Fibroblast of lung (primary cell): ENCODE measurements at regions not wholly inside any gene's neighbourhood (a gene's known extent, or its start where the extent isn't known, plus 50 kb on each side); places are given as distances from the start of the nearest gene placed in this dataset.

Experiments used
- DNase-seq, 2 donors: peaks; one replicate each; pipeline versions ENCODE4 v3.0.0 to v3.0.0-alpha.2; 2010; ENCODE audit warnings: low read depth in 2 of 2
- H2AFZ ChIP-seq: 2 replicates; pipeline ENCODE4 v1.5.1; 2012; ENCODE audit warnings: low read length, control low read depth, inconsistent platforms
- H3K27ac ChIP-seq: 2 replicates; pipeline ENCODE4 v1.5.1; 2011; ENCODE audit warnings: low read length, control low read depth; ENCODE audit not compliant: insufficient read depth
- H3K27me3 ChIP-seq: 2 replicates; pipeline ENCODE4 v1.5.1; 2011; ENCODE audit warnings: mild to moderate bottlenecking, low read length; ENCODE audit not compliant: control insufficient read depth, insufficient read depth
- H3K36me3 ChIP-seq: 2 replicates; pipeline ENCODE4 v1.5.1; 2011; ENCODE audit warnings: low read length; ENCODE audit not compliant: control insufficient read depth, insufficient read depth
- H3K4me1 ChIP-seq: 2 replicates; pipeline ENCODE4 v1.5.1; 2011; ENCODE audit warnings: low read length; ENCODE audit not compliant: control insufficient read depth, insufficient read depth; ENCODE audit errors: extremely low read depth
- H3K4me2 ChIP-seq: 2 replicates; pipeline ENCODE4 v1.5.1; 2011; ENCODE audit warnings: low read length, control low read depth; ENCODE audit not compliant: insufficient read depth; ENCODE audit errors: extremely low read depth
- H3K4me3 ChIP-seq, 4 experiments: fragments of 200-600 bp in 1 of 4; sonication (generic) in 1 of 4; replicated peaks in 1 of 4; 2 replicates each; pipeline ENCODE4 v1.5.1; 2011 to 2016; ENCODE audit warnings: low read length in 4 of 4, low read depth in 3 of 4, mild to moderate bottlenecking in 3 of 4, control low read depth in 2 of 4, inconsistent platforms in 1 of 4, mixed read lengths in 1 of 4; ENCODE audit not compliant: insufficient read depth in 1 of 4; ENCODE audit errors: control extremely low read depth in 1 of 4
- H3K79me2 ChIP-seq: 2 replicates; pipeline ENCODE4 v1.5.1; 2012; ENCODE audit warnings: mild to moderate bottlenecking, low read length, inconsistent platforms; ENCODE audit not compliant: control insufficient read depth, insufficient read depth
- H3K9ac ChIP-seq: 2 replicates; pipeline ENCODE4 v1.5.1; 2011; ENCODE audit warnings: mild to moderate bottlenecking, low read length, control low read depth; ENCODE audit not compliant: insufficient read depth
- H3K9me3 ChIP-seq: 2 replicates; pipeline ENCODE4 v1.5.1; 2012; ENCODE audit warnings: low read depth, low read length; ENCODE audit not compliant: control insufficient read depth, insufficient read depth
- H4K20me1 ChIP-seq: 2 replicates; pipeline ENCODE4 v1.5.1; 2011; ENCODE audit warnings: low read length; ENCODE audit not compliant: control insufficient read depth, insufficient read depth; ENCODE audit errors: extremely low read depth
- EZH2 ChIP-seq: IDR thresholded peaks from 2 replicates; pipeline ENCODE4 v1.5.1; 2012; ENCODE audit warnings: low read length, control low read depth, mild to moderate bottlenecking; ENCODE audit errors: missing control alignments
- TF ChIP-seq, protein P1 (sequence below), 2 donors: IDR thresholded peaks in 1 of 2; conservative IDR thresholded peaks in 1 of 2; 1 replicate in 1 of 2; 2 replicates in 1 of 2; pipeline ENCODE4 v1.5.1; 2011 to 2012; ENCODE audit warnings: low read length in 2 of 2, control low read depth in 1 of 2, inconsistent platforms in 1 of 2, low read depth in 1 of 2, mild to moderate bottlenecking in 1 of 2

DNA sequence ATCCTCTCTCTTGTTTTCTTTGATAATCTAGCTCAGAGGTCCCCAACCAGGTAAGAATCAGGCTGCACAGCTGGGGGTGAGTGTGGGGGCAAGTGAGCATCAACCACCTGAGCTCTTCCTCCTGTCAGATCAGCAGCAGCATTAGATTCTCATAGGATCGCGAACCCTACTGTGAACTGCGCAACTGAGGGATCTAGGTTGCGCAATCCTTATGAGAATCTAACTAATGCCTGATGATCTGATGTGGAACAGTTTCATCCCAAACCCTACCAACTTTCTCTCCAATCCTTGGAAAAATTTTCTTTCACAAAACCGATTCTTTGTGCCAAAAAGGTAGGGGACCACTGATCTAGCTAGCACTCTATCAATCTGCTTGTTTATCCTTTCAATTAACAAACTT lies 678.3 kb downstream of the CBLN2 start:
- Histone ChIP-seq H3K27ac (no peak overlapping the region), H2AFZ (no peak overlapping the region), H3K27me3 (no peaks in the 10 kb centered on the region), H3K9ac (no peak overlapping the region), H3K79me2 (no peaks in the 10 kb centered on the region), H3K4me2 (no peak overlapping the region), H3K4me3 (no peak overlapping the region), H3K9me3 (no peaks in the 10 kb centered on the region), H3K36me3 (no peaks in the 10 kb centered on the region), H3K4me1 (no peaks in the 10 kb centered on the region), H4K20me1 (no peaks in the 10 kb centered on the region)
- DNase-seq, result no peak
- TF ChIP-seq, protein P1, sequence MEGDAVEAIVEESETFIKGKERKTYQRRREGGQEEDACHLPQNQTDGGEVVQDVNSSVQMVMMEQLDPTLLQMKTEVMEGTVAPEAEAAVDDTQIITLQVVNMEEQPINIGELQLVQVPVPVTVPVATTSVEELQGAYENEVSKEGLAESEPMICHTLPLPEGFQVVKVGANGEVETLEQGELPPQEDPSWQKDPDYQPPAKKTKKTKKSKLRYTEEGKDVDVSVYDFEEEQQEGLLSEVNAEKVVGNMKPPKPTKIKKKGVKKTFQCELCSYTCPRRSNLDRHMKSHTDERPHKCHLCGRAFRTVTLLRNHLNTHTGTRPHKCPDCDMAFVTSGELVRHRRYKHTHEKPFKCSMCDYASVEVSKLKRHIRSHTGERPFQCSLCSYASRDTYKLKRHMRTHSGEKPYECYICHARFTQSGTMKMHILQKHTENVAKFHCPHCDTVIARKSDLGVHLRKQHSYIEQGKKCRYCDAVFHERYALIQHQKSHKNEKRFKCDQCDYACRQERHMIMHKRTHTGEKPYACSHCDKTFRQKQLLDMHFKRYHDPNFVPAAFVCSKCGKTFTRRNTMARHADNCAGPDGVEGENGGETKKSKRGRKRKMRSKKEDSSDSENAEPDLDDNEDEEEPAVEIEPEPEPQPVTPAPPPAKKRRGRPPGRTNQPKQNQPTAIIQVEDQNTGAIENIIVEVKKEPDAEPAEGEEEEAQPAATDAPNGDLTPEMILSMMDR (conservative IDR thresholded peaks at IDR 0.05 in 1 of 2, IDR thresholded peaks at IDR 0.05 in 1 of 2; ENCODE audit: low read depth in 1 of 2, low read length in 2 of 2), result no peak
- no peak for TF ChIP-seq EZH2

- H3K4me3 ChIP-seq, result no peak overlapping the region
- TF ChIP-seq, protein P1 (conservative IDR thresholded peaks at IDR 0.05 in 1 of 2, IDR thresholded peaks at IDR 0.05 in 1 of 2; ENCODE audit: low read depth in 1 of 2, low read length in 2 of 2), result no peak
- TF ChIP-seq EZH2, result no peak
- no peaks in the 10 kb centered on the region for H3K79me2 ChIP-seq
- H3K27ac ChIP-seq, result no peak overlapping the region
- no peaks in the 10 kb centered on the region for H3K36me3 ChIP-seq
- H3K4me1 ChIP-seq, result no peaks in the 10 kb centered on the region
- no peak overlapping the region for H2AFZ ChIP-seq
- DNase-seq, result no peak
- no peak overlapping the region for H3K4me2 ChIP-seq
- no peaks in the 10 kb centered on the region for H4K20me1 ChIP-seq
- no peaks in the 10 kb centered on the region for H3K27me3 ChIP-seq
- H3K9ac ChIP-seq, result no peak overlapping the region
- no peaks in the 10 kb centered on the region for H3K9me3 ChIP-seq
These were observed 693.5 kb downstream of the CBLN2 start for GRCh38 chr18:71850602-71851001.

GRCh38 chr18:71849407-71849806 lies 694.7 kb downstream of the CBLN2 start:
- Histone ChIP-seq H3K9me3 (no peaks in the 10 kb centered on the region), H3K36me3 (no peaks in the 10 kb centered on the region), H3K79me2 (no peaks in the 10 kb centered on the region), H3K27ac (no peak overlapping the region), H4K20me1 (no peaks in the 10 kb centered on the region), H3K4me1 (no peaks in the 10 kb centered on the region), H3K9ac (no peak overlapping the region), H2AFZ (no peak overlapping the region), H3K4me3 (no peak overlapping the region), H3K27me3 (no peaks in the 10 kb centered on the region), H3K4me2 (no peak overlapping the region)
- no peak for TF ChIP-seq EZH2
- TF ChIP-seq, protein P1 (conservative IDR thresholded peaks at IDR 0.05 in 1 of 2, IDR thresholded peaks at IDR 0.05 in 1 of 2; ENCODE audit: low read depth in 1 of 2, low read length in 2 of 2), result no peak
- DNase-seq, result no peak
